Nephron (organoid): ENCODE measurements at regions not wholly inside any gene's neighbourhood (a gene's known extent, or its start where the extent isn't known, plus 50 kb on each side); places are given as distances from the start of the nearest gene placed in this dataset.

ENCODE experiments used
- H3K27ac Mint-ChIP-seq, 3 experiments: 2 replicates each; pipeline ENCODE4 v1.8.0; 2020; ENCODE audit warnings: mixed read lengths in 3 of 3, mild to moderate bottlenecking in 2 of 3, moderate library complexity in 1 of 3
- H3K27me3 Mint-ChIP-seq: 2 replicates; pipeline ENCODE4 v1.8.0; 2021; ENCODE audit warnings: low read depth, mild to moderate bottlenecking, moderate library complexity, mixed read lengths
- H3K36me3 Mint-ChIP-seq: 2 replicates; pipeline ENCODE4 v1.8.0; 2020; ENCODE audit warnings: low read depth, mixed read lengths
- H3K4me1 Mint-ChIP-seq: 2 replicates; pipeline ENCODE4 v1.8.0; 2020; ENCODE audit warnings: mixed read lengths
- H3K4me3 Mint-ChIP-seq, 3 experiments: 2 replicates each; pipeline ENCODE4 v1.8.0; 2020; ENCODE audit warnings: mild to moderate bottlenecking in 3 of 3, mixed read lengths in 3 of 3, moderate library complexity in 2 of 3
- H3K9me3 Mint-ChIP-seq: 2 replicates; pipeline ENCODE4 v1.8.0; 2020; ENCODE audit warnings: mixed read lengths
- TF ChIP-seq, protein P1 (sequence below), 3 experiments: fragments of 200-600 bp; sonication (generic); IDR thresholded peaks; one replicate each; pipeline ENCODE4 v1.5.0; 2021; ENCODE audit warnings: antibody characterized with exemption in 3 of 3; ENCODE audit not compliant: unreplicated experiment in 3 of 3

DNA sequence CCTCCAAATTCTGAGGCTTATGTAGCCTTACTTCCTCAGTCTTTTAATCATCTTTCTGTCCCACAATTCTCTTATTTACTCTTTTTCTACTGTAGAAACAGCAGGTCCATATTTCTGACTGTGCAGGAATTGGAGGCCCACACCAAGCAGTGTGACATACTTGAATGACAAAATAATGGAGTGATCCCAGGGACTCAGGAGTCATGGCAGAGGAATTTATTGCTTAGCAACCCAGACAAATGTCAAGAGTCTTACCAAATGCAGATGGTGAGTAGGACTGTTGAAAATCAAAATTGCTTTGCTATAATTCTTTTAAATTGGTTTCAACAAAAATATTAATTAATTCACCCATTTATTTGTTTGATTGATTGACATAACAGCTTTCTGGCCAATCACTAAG is 59.9 kb downstream of the HTR1B start:
- no peaks in the 10 kb centered on the region for H3K27me3 Mint-ChIP-seq
- no peak overlapping the region for H3K4me3 Mint-ChIP-seq
- H3K36me3 Mint-ChIP-seq, result no peaks in the 10 kb centered on the region
- H3K27ac Mint-ChIP-seq, result no peak overlapping the region
- no peaks in the 10 kb centered on the region for H3K4me1 Mint-ChIP-seq
- TF ChIP-seq, protein P1, sequence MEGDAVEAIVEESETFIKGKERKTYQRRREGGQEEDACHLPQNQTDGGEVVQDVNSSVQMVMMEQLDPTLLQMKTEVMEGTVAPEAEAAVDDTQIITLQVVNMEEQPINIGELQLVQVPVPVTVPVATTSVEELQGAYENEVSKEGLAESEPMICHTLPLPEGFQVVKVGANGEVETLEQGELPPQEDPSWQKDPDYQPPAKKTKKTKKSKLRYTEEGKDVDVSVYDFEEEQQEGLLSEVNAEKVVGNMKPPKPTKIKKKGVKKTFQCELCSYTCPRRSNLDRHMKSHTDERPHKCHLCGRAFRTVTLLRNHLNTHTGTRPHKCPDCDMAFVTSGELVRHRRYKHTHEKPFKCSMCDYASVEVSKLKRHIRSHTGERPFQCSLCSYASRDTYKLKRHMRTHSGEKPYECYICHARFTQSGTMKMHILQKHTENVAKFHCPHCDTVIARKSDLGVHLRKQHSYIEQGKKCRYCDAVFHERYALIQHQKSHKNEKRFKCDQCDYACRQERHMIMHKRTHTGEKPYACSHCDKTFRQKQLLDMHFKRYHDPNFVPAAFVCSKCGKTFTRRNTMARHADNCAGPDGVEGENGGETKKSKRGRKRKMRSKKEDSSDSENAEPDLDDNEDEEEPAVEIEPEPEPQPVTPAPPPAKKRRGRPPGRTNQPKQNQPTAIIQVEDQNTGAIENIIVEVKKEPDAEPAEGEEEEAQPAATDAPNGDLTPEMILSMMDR (IDR thresholded peaks at IDR 0.05; ENCODE audit: unreplicated experiment in 3 of 3), result no peak
- H3K9me3 Mint-ChIP-seq, result no peaks in the 10 kb centered on the region

DNA sequence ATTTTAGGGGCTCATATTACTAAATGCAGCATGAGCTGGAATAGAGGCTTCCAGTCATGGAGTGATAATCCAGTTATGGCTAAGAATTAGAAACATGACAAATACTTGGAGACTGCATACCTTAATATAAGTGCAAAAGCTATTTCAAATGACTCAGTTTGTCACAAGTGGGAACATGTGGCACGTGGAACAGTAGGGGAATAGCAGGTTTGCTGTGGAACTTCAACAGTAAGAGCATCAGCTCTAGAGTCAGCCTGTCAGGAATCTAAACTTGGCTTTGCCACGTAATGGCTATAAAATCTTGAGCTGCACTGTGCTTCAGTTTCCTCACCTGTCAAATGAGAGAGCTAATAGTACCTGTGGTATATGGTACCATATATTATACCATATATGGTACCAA is 62.1 kb downstream of the HTR1B start:
- TF ChIP-seq, protein P1 (IDR thresholded peaks at IDR 0.05; ENCODE audit: unreplicated experiment in 3 of 3), result no peak
- Mint-ChIP-seq H3K4me1 (no peaks in the 10 kb centered on the region), H3K4me3 (no peak overlapping the region), H3K36me3 (no peaks in the 10 kb centered on the region), H3K27ac (no peak overlapping the region), H3K27me3 (no peaks in the 10 kb centered on the region), H3K9me3 (no peaks in the 10 kb centered on the region)

DNA sequence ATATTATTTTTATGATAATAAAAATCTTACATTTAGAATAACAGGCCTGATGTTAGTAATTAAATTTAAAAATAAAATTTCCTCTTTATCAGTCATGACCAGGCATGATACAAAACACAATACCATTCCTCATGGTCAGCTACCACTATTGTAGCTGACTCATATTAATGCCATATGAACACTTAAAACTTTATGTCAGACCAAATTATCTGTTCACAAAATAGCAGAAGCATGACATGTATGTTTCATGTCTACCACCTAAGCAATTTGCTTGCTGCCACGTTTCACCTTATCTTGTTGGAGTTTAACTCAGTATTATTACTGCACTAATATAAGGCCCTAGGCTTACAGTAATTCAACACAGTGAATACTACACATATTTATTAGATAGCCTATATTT is 65.7 kb downstream of the HTR1B start:
- Mint-ChIP-seq H3K36me3 (no peaks in the 10 kb centered on the region), H3K4me1 (no peaks in the 10 kb centered on the region), H3K9me3 (no peaks in the 10 kb centered on the region), H3K27ac (no peak overlapping the region), H3K27me3 (no peaks in the 10 kb centered on the region), H3K4me3 (no peak overlapping the region)
- TF ChIP-seq, protein P1 (IDR thresholded peaks at IDR 0.05; ENCODE audit: unreplicated experiment in 3 of 3), result no peak

DNA sequence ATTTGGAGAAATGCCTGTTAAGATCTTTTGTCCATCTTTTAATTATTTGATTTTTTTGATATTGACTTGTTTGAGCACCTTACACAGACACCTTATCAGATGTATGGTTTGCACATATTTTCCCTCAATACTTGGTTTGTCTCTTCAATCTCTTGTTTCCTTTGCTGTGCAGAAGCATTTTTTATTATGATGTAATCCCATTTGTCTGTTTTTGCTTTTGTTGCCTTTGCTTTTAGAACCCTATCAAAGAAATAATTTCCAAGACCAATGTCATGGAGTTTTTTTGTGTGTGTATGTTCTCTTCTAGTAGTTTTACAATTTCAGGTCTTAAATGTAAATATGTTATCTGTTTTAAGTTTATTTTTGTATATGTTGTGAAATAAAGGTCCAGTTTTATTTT is 73.9 kb downstream of the HTR1B start:
- no peak overlapping the region for H3K27ac Mint-ChIP-seq
- TF ChIP-seq, protein P1 (IDR thresholded peaks at IDR 0.05; ENCODE audit: unreplicated experiment in 3 of 3), result no peak
- no peak overlapping the region for H3K4me3 Mint-ChIP-seq
- no peaks in the 10 kb centered on the region for H3K36me3 Mint-ChIP-seq
- H3K27me3 Mint-ChIP-seq, result no peaks in the 10 kb centered on the region
- H3K9me3 Mint-ChIP-seq, result no peaks in the 10 kb centered on the region
- no peaks in the 10 kb centered on the region for H3K4me1 Mint-ChIP-seq

DNA sequence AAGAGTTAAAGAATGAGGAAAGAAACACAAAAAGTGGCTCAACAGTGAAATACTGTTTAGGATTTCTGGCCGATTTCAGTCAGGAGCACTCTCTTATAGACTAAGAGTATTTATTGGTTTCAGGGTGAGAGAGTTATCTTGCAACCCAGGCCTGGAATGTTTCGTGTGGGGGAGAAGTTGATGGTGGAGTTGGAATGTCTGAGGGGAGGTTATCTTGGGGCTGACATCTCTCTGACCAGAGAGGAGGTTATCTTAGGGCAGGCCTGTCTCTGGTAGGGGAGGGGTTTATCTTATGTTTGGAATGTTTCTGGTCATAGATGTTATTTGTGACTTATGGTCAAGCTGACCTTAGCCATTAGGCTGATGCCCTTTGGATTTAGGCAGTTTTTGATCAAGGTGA is 80.3 kb downstream of the HTR1B start:
- Mint-ChIP-seq H3K36me3 (no peaks in the 10 kb centered on the region), H3K9me3 (no peaks in the 10 kb centered on the region), H3K27me3 (no peaks in the 10 kb centered on the region), H3K4me1 (no peaks in the 10 kb centered on the region), H3K27ac (no peak overlapping the region), H3K4me3 (no peak overlapping the region)
- TF ChIP-seq, protein P1 (IDR thresholded peaks at IDR 0.05; ENCODE audit: unreplicated experiment in 3 of 3), result no peak

DNA sequence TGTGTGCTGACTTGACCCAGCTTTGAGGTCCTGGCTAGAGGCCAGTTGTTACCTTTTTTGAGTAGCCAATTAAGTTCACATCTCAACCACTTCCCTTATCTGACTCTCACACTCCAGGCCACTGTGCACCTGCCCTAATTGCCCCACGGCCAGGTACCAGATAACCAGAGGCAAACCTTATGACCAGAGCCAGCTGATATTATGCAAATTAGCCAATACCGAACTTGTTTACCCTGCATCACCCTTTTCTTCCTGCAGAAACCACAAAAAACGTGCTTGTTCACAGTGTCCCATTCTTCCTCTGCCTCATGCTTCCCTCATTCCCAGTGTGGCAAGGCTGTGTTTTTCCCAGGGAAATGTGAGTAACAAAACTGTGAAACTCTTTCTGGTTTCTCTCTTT is 89.3 kb downstream of the HTR1B start:
- Mint-ChIP-seq H3K9me3 (no peaks in the 10 kb centered on the region), H3K27me3 (no peaks in the 10 kb centered on the region), H3K4me1 (no peaks in the 10 kb centered on the region), H3K36me3 (no peaks in the 10 kb centered on the region), H3K4me3 (no peak overlapping the region), H3K27ac (no peak overlapping the region)
- TF ChIP-seq, protein P1 (IDR thresholded peaks at IDR 0.05; ENCODE audit: unreplicated experiment in 3 of 3), result no peak
